ENCODE measurements at regions not wholly inside any gene's neighbourhood (a gene's known extent, or its start where the extent isn't known, plus 50 kb on each side); places are given as distances from the start of the nearest gene placed in this dataset.

DNA sequence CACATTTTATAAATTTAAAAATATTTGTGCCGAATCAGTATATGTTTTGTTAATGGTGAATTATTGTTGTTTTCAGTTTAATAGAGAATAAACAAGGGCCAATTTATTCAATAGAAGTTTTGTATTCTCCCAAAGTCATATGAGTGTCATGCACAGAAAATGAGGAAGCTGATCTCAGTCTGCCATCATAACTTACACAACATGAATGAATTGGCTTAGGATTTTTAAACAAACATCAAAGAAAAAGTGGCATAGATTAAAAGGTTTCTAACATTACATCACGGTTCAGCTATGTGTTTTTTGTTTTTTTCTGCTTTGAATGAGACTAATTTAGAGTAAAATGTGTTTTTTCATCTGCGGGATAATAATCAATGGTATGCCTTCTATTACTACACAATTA lies 123.4 kb upstream of the CTNNA2 start:
- TF ChIP-seq, protein P1, sequence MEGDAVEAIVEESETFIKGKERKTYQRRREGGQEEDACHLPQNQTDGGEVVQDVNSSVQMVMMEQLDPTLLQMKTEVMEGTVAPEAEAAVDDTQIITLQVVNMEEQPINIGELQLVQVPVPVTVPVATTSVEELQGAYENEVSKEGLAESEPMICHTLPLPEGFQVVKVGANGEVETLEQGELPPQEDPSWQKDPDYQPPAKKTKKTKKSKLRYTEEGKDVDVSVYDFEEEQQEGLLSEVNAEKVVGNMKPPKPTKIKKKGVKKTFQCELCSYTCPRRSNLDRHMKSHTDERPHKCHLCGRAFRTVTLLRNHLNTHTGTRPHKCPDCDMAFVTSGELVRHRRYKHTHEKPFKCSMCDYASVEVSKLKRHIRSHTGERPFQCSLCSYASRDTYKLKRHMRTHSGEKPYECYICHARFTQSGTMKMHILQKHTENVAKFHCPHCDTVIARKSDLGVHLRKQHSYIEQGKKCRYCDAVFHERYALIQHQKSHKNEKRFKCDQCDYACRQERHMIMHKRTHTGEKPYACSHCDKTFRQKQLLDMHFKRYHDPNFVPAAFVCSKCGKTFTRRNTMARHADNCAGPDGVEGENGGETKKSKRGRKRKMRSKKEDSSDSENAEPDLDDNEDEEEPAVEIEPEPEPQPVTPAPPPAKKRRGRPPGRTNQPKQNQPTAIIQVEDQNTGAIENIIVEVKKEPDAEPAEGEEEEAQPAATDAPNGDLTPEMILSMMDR (conservative IDR thresholded peaks at IDR 0.05; ENCODE audit: low read depth in 2 of 2): no peak
- TF ChIP-seq ZNF331 (CRISPR knock-in tag; IDR thresholded peaks at IDR 0.05; ENCODE audit: low read depth) (no peak), EZH2phosphoT487 (IDR thresholded peaks at IDR 0.05; ENCODE audit: unreplicated experiment) (no peak), POLR2AphosphoS5 (IDR thresholded peaks at IDR 0.05; ENCODE audit: low read depth) (no peak), EZH2 (IDR thresholded peaks at IDR 0.05; ENCODE audit: low read depth, unreplicated experiment) (no peak), CREB1 (CRISPR knock-in tag; IDR thresholded peaks at IDR 0.05; ENCODE audit: low read depth) (no peak), JUNB (IDR thresholded peaks at IDR 0.05; ENCODE audit: unreplicated experiment) (no peak), ZNF114 (CRISPR knock-in tag; IDR thresholded peaks at IDR 0.05) (no peak), STAT1 (IDR thresholded peaks at IDR 0.05; ENCODE audit: unreplicated experiment) (no peak)
- TF ChIP-seq, protein P2, sequence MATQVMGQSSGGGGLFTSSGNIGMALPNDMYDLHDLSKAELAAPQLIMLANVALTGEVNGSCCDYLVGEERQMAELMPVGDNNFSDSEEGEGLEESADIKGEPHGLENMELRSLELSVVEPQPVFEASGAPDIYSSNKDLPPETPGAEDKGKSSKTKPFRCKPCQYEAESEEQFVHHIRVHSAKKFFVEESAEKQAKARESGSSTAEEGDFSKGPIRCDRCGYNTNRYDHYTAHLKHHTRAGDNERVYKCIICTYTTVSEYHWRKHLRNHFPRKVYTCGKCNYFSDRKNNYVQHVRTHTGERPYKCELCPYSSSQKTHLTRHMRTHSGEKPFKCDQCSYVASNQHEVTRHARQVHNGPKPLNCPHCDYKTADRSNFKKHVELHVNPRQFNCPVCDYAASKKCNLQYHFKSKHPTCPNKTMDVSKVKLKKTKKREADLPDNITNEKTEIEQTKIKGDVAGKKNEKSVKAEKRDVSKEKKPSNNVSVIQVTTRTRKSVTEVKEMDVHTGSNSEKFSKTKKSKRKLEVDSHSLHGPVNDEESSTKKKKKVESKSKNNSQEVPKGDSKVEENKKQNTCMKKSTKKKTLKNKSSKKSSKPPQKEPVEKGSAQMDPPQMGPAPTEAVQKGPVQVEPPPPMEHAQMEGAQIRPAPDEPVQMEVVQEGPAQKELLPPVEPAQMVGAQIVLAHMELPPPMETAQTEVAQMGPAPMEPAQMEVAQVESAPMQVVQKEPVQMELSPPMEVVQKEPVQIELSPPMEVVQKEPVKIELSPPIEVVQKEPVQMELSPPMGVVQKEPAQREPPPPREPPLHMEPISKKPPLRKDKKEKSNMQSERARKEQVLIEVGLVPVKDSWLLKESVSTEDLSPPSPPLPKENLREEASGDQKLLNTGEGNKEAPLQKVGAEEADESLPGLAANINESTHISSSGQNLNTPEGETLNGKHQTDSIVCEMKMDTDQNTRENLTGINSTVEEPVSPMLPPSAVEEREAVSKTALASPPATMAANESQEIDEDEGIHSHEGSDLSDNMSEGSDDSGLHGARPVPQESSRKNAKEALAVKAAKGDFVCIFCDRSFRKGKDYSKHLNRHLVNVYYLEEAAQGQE (IDR thresholded peaks at IDR 0.05; ENCODE audit: unreplicated experiment): no peak
